IMR-90 (cell line): ENCODE measurements at regions not wholly inside any gene's neighbourhood (a gene's known extent, or its start where the extent isn't known, plus 50 kb on each side); places are given as distances from the start of the nearest gene placed in this dataset.

Experiments used
- ATAC-seq: fragments of 200-7000 bp; cut with Tn5 transposase; 2 replicates; pipeline ENCODE4 v1.9.1; 2020; ENCODE audit warnings: low read depth, mild to moderate bottlenecking, moderate library complexity
- BruUV-seq: library from RNA; stranded (reverse); fragments of 400-500 nt; replicated peaks from 2 replicates; lab custom pipeline; 2021; lab: Mats Ljungman, UMichigan
- CTCF ChIA-PET: fragments of 300-600 bp; formaldehyde crosslinking; extraction: SDS; loops from one replicate; lab custom pipeline; 2021; ENCODE audit warnings: antibody characterized with exemption; lab: Yijun Ruan, JAX
- POLR2A ChIA-PET: fragments of 300-600 bp; sonication (Branson Sonifier 250); formaldehyde crosslinking; loops from one replicate; lab custom pipeline; 2022; ENCODE audit warnings: antibody characterized with exemption; ENCODE audit not compliant: unreplicated experiment; lab: Charles Lee
- DNase-seq: peaks from one replicate; pipeline ENCODE4 v3.0.0; 2013
- H2AFZ ChIP-seq: replicated peaks from 2 replicates; pipeline ENCODE3; 2013; ENCODE audit warnings: low read length, mild to moderate bottlenecking; ENCODE audit not compliant: poor library complexity
- H2AK5ac ChIP-seq: 2 replicates; pipeline ENCODE4 v1.6.1; 2013; ENCODE audit warnings: low read depth, low read length, inconsistent platforms
- H2AK9ac ChIP-seq: replicated peaks from 2 replicates; pipeline ENCODE3; 2013; ENCODE audit warnings: mild to moderate bottlenecking, low read depth, low read length, moderate library complexity; ENCODE audit not compliant: poor library complexity
- H2BK120ac ChIP-seq: 2 replicates; pipeline ENCODE4 v1.6.1; 2013; ENCODE audit warnings: low read depth, low read length, inconsistent platforms
- H2BK15ac ChIP-seq: 3 replicates; pipeline ENCODE4 v1.6.1; 2013; ENCODE audit warnings: low read depth, low read length, inconsistent platforms
- H2BK20ac ChIP-seq: 2 replicates; pipeline ENCODE4 v1.6.1; 2013; ENCODE audit warnings: low read depth, mild to moderate bottlenecking, inconsistent platforms, low read length, moderate library complexity
- H2BK5ac ChIP-seq: 2 replicates; pipeline ENCODE4 v1.6.1; 2013; ENCODE audit warnings: mild to moderate bottlenecking, low read depth, low read length, inconsistent platforms; ENCODE audit not compliant: poor library complexity, severe bottlenecking
- H3K14ac ChIP-seq: replicated peaks from 2 replicates; pipeline ENCODE4 v1.6.1; 2013; ENCODE audit warnings: low read depth, low read length, inconsistent platforms
- H3K18ac ChIP-seq: 2 replicates; pipeline ENCODE4 v1.6.1; 2013; ENCODE audit warnings: low read depth, low read length, control low read depth
- H3K23ac ChIP-seq: 2 replicates; pipeline ENCODE4 v1.6.1; 2013; ENCODE audit warnings: low read depth, low read length, inconsistent platforms
- H3K27ac ChIP-seq: 2 replicates; pipeline ENCODE4 v1.5.1; 2013; ENCODE audit warnings: mild to moderate bottlenecking, control low read depth, low read length; ENCODE audit not compliant: insufficient read depth
- H3K27me3 ChIP-seq: 2 replicates; pipeline ENCODE4 v1.6.1; 2013; ENCODE audit warnings: low read length; ENCODE audit not compliant: control insufficient read depth, insufficient read depth
- H3K36me3 ChIP-seq: 2 replicates; pipeline ENCODE4 v1.6.1; 2013; ENCODE audit warnings: low read length, mixed read lengths; ENCODE audit not compliant: control insufficient read depth, insufficient read depth
- H3K4ac ChIP-seq: 2 replicates; pipeline ENCODE4 v1.6.1; 2013; ENCODE audit warnings: low read depth, low read length, inconsistent platforms
- H3K4me1 ChIP-seq: 2 replicates; pipeline ENCODE4 v1.6.1; 2013; ENCODE audit warnings: low read length, mixed read lengths; ENCODE audit not compliant: control insufficient read depth, insufficient read depth
- H3K4me2 ChIP-seq: 2 replicates; pipeline ENCODE4 v1.6.1; 2013; ENCODE audit warnings: low read depth, mild to moderate bottlenecking, control low read depth, low read length, moderate library complexity
- H3K4me3 ChIP-seq: 2 replicates; pipeline ENCODE4 v1.5.1; 2013; ENCODE audit warnings: low read depth, mild to moderate bottlenecking, control low read depth, low read length, moderate library complexity; ENCODE audit not compliant: insufficient read depth
- H3K56ac ChIP-seq: 2 replicates; pipeline ENCODE4 v1.6.1; 2013; ENCODE audit warnings: low read length, inconsistent platforms; ENCODE audit not compliant: insufficient read depth; ENCODE audit errors: extremely low read depth
- H3K79me1 ChIP-seq, 2 experiments: 2 replicates each; pipeline ENCODE4 v1.6.1; 2013; ENCODE audit warnings: low read length in 2 of 2, inconsistent platforms in 1 of 2, low read depth in 1 of 2
- H3K9ac ChIP-seq: 2 replicates; pipeline ENCODE4 v1.6.1; 2013; ENCODE audit warnings: low read depth, low read length, control low read depth
- H3K9me1 ChIP-seq: 2 replicates; pipeline ENCODE4 v1.6.1; 2013; ENCODE audit warnings: low read length, inconsistent platforms; ENCODE audit not compliant: insufficient read depth
- H3K9me3 ChIP-seq: 2 replicates; pipeline ENCODE4 v1.6.1; 2013; ENCODE audit warnings: low read length; ENCODE audit not compliant: control insufficient read depth, insufficient read depth
- H4K20me1 ChIP-seq: 2 replicates; pipeline ENCODE4 v1.6.1; 2013; ENCODE audit warnings: low read length, inconsistent platforms; ENCODE audit not compliant: insufficient read depth
- H4K5ac ChIP-seq: 2 replicates; pipeline ENCODE4 v1.6.1; 2013; ENCODE audit warnings: mild to moderate bottlenecking, low read depth, low read length, control low read depth
- H4K8ac ChIP-seq, 2 experiments: 2 replicates each; pipeline ENCODE4 v1.6.1; 2013; ENCODE audit warnings: low read depth in 2 of 2, low read length in 2 of 2, control low read depth in 1 of 2, inconsistent platforms in 1 of 2
- H4K91ac ChIP-seq: 2 replicates; pipeline ENCODE4 v1.6.1; 2013; ENCODE audit warnings: low read depth, low read length, inconsistent platforms; ENCODE audit not compliant: insufficient read depth
- CEBPB ChIP-seq: IDR thresholded peaks from 2 replicates; pipeline ENCODE4 v1.6.1; 2012; ENCODE audit warnings: low read depth, low read length, improper control_type of control experiment
- NFE2L2 ChIP-seq: fragments of 150-350 bp; IDR thresholded peaks from 2 replicates; pipeline ENCODE4 v1.6.1; 2016; ENCODE audit warnings: low read depth, mild to moderate bottlenecking, low read length
- RAD21 ChIP-seq: IDR thresholded peaks from 2 replicates; pipeline ENCODE4 v1.6.1; 2012; ENCODE audit warnings: low read length, improper control_type of control experiment
- WGBS, 2 experiments: methylation state at CpG; one replicate each; pipeline versions ENCODE4 v1.1.5 to v1.1.7; 2013; ENCODE audit warnings: missing lambda C conversion rate in 2 of 2; ENCODE audit not compliant: insufficient read length in 1 of 2; ENCODE audit errors: extremely low coverage in 2 of 2; 5-methylcytosine and 5-hydroxymethylcytosine counted together
- dilution Hi-C: fragments of 300-500 bp; cut with HindIII; formaldehyde crosslinking; loops from one replicate; pipeline ENCODE4 v1.14.3; 2018; ENCODE audit warnings: low sequenced_read_pairs; ENCODE audit not compliant: unreplicated experiment
- in situ Hi-C: fragments of 300-500 bp; cut with MboI; formaldehyde crosslinking; loops from 3 replicates; pipeline ENCODE4 v1.14.3; 2019; ENCODE audit warnings: low sequenced_read_pairs, inconsistent platforms, mixed read lengths
- intact Hi-C: fragments of 100-400 bp; cut with micrococcal nuclease; formaldehyde crosslinking; loops from 2 replicates; pipeline ENCODE4 v1.10.0; 2022

DNA sequence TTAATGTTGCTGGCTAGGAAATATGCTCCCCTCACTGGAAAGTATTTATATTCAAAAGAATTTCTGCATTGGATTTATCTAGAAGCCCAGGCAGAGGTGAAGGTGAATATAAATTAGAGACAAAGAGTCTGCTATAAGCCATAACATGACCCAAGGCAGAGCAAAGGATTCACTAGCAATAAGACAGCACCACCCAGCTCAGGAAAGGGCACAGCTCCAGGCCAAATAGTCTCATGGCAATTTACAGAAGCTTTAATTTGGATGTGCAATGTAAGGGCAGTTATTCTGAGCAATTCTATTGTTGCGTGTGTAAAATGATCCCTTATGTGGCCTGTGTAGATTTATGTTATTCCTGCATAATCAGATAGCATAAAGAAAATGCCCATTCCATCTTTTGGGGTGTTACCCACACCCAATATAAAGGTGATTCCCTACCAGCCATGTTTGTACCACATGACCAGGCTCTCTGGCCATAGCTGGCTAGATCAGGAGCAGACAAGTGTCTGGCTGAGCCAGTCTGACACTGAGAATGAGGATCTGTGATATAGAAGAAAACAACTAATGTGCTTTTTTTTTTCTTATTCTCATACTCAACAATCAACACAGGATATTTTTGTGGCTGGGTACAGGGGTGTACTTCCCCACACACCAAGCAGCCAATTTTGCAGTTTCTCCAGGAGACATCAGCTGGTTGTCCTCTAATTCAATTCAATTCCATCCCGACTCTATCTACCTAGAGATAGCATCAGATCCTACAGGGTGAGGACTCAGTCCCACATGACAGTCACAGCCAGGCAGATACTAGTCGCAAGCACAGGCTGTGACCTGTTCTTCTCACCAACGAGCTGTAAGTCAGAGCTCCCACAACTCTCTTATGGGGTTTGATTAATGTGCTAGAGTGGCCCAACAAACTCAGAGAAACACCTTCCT is 181.4 kb downstream of the KCTD15 start:
- CTCF ChIA-PET, result no interaction called here
- Histone ChIP-seq H3K36me3 (no peaks in the 10 kb centered on the region), H3K9ac (no peak overlapping the region), H3K27me3 (no peaks in the 10 kb centered on the region), H2AK9ac (no peak overlapping the region), H3K27ac (no peak overlapping the region), H4K91ac (no peak overlapping the region), H3K23ac (no peak overlapping the region), H2AK5ac (no peak overlapping the region), H3K4me2 (no peak overlapping the region), H3K9me3 (no peaks in the 10 kb centered on the region), H4K8ac (no peak overlapping the region), H3K56ac (no peak overlapping the region), H3K14ac (no peak overlapping the region), H3K4me3 (no peak overlapping the region), H3K4me1 (no peaks in the 10 kb centered on the region), H2BK15ac (no peak overlapping the region), H2AFZ (no peak overlapping the region), H2BK20ac (no peak overlapping the region), H4K20me1 (no peaks in the 10 kb centered on the region), H3K9me1 (no peaks in the 10 kb centered on the region), H2BK5ac (no peak overlapping the region), H2BK120ac (no peak overlapping the region), H3K79me1 (no peaks in the 10 kb centered on the region), H3K18ac (no peak overlapping the region), H4K5ac (no peak overlapping the region), H3K4ac (no peak overlapping the region)
- dilution Hi-C loops (no loop called here), in situ Hi-C loops (no loop called here), intact Hi-C loops (loop anchor here (2.0 kb wide), 1 partner anchor 61 kb away; no protein-coding TSS in a partner anchor)
- ATAC-seq (no peak), DNase-seq (no peak)
- POLR2A ChIA-PET, result no interaction called here
- BruUV-seq, result no TSS peak
- no CpG with 5 or more reads among the region's 4 CpGs for WGBS, 2 experiments
- TF ChIP-seq NFE2L2 (no peak), CEBPB (no peak), RAD21 (no peak)
